GDM1 (cell line): ENCODE measurements at regions not wholly inside any gene's neighbourhood (a gene's known extent, or its start where the extent isn't known, plus 50 kb on each side); places are given as distances from the start of the nearest gene placed in this dataset.

Source experiments
- DNase-seq: peaks from one replicate; lab custom pipeline; 2025; lab: John Stamatoyannopoulos, UW

- no peak for DNase-seq
Observed at GRCh38 chr3:72460205-72461174, 387.8 kb downstream of the SHQ1 start.

- no peak for DNase-seq
Observed at GRCh38 chr3:72459588-72459987, 388.7 kb downstream of the SHQ1 start.

- DNase-seq: no peak
Observed at GRCh38 chr3:72458375-72458774, 389.9 kb downstream of the SHQ1 start.

- DNase-seq: no peak
Observed at GRCh38 chr3:72454441-72454840, 393.8 kb downstream of the SHQ1 start.

GRCh38 chr3:72453706-72454105 is 394.5 kb downstream of the SHQ1 start:
- DNase-seq: no peak

- no peak for DNase-seq
Observed at GRCh38 chr3:72452745-72453144, 395.5 kb downstream of the SHQ1 start.

- no peak for DNase-seq
Observed at GRCh38 chr3:72451841-72452240, 396.4 kb downstream of the SHQ1 start.

- DNase-seq: no peak
Observed at GRCh38 chr3:72449551-72449950, 398.7 kb downstream of the SHQ1 start.

GRCh38 chr3:72448858-72449257 is 399.4 kb downstream of the SHQ1 start:
- no peak for DNase-seq

GRCh38 chr3:72448375-72448823 is 399.8 kb downstream of the SHQ1 start:
- DNase-seq: no peak

GRCh38 chr3:72447059-72447946 is 400.9 kb downstream of the SHQ1 start:
- peak; percentile 90 for DNase-seq

- no peak for DNase-seq
Observed at GRCh38 chr3:72446218-72447058, 401.8 kb downstream of the SHQ1 start, which contains the start of gene RYBP. RYBP (minus strand) TSS chr3:72446621.

GRCh38 chr3:72445827-72446217 is 402.4 kb downstream of the SHQ1 start:
- DNase-seq: no peak

GRCh38 chr3:72444656-72445223 is 403.5 kb downstream of the SHQ1 start:
- DNase-seq: no peak

- DNase-seq: no peak
Observed at GRCh38 chr3:72442759-72443158, 405.5 kb downstream of the SHQ1 start.

- DNase-seq: no peak
Observed at GRCh38 chr3:72441284-72441994, 406.8 kb downstream of the SHQ1 start.

- no peak for DNase-seq
Observed at GRCh38 chr3:72440491-72440890, 407.8 kb downstream of the SHQ1 start.

- no peak for DNase-seq
Observed at GRCh38 chr3:72439321-72440183, 408.7 kb downstream of the SHQ1 start.

GRCh38 chr3:72437661-72438406 is 410.4 kb downstream of the SHQ1 start:
- no peak for DNase-seq
